MM.1S (cell line): ENCODE measurements at regions not wholly inside any gene's neighbourhood (a gene's known extent, or its start where the extent isn't known, plus 50 kb on each side); places are given as distances from the start of the nearest gene placed in this dataset.

Source experiments
- EZH2 ChIP-seq: fragments of 300-600 bp; sonication (generic); optimal IDR thresholded peaks from 2 replicates; pipeline ENCODE3; 2017; ENCODE audit warnings: low read depth, mild to moderate bottlenecking, antibody characterized with exemption, low read length, mixed read lengths
- EZH2phosphoT487 ChIP-seq: fragments of 300-600 bp; sonication (generic); IDR thresholded peaks from 2 replicates; pipeline ENCODE4 v1.6.1; 2018; ENCODE audit warnings: antibody characterized with exemption, low read length
- TF ChIP-seq, protein P1 (sequence below): fragments of 300-600 bp; sonication (generic); IDR thresholded peaks from 2 replicates; pipeline ENCODE4 v1.5.1; 2016; ENCODE audit warnings: antibody characterized with exemption, low read length, mixed read lengths

DNA sequence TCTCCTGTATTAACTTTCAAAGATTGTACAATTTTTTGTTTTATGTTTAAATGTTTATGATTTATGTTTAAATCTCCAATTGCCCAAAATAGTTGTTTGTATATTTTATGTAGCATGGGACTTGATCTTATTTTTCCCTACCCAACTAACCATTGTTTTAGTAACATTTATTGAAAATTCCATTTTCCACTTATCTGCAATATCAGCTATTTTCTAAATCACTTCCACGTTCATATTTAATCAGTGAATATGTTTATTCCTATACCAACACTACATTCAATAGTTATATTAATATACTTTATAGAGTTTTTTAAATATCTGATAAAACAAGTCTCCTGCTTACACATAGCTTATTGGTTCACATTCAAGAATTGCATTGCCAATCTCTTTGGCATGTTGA, 532.2 kb downstream of the CHSY3 start:
- TF ChIP-seq EZH2phosphoT487 = no peak
- TF ChIP-seq, protein P1, sequence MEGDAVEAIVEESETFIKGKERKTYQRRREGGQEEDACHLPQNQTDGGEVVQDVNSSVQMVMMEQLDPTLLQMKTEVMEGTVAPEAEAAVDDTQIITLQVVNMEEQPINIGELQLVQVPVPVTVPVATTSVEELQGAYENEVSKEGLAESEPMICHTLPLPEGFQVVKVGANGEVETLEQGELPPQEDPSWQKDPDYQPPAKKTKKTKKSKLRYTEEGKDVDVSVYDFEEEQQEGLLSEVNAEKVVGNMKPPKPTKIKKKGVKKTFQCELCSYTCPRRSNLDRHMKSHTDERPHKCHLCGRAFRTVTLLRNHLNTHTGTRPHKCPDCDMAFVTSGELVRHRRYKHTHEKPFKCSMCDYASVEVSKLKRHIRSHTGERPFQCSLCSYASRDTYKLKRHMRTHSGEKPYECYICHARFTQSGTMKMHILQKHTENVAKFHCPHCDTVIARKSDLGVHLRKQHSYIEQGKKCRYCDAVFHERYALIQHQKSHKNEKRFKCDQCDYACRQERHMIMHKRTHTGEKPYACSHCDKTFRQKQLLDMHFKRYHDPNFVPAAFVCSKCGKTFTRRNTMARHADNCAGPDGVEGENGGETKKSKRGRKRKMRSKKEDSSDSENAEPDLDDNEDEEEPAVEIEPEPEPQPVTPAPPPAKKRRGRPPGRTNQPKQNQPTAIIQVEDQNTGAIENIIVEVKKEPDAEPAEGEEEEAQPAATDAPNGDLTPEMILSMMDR = no peak
- TF ChIP-seq EZH2 = no peak
